Sciatic nerve (tissue), 2 donors: ENCODE measurements at regions not wholly inside any gene's neighbourhood (a gene's known extent, or its start where the extent isn't known, plus 50 kb on each side); places are given as distances from the start of the nearest gene placed in this dataset.
A peak's percentile ranks its signal among the peaks of the same experiment; 100 is the strongest.

Experiments
- ATAC-seq: fragments of 200-7000 bp; cut with Tn5 transposase; one replicate; pipeline ENCODE4 v1.9.1; 2020; ENCODE audit warnings: mild to moderate bottlenecking, moderate library complexity
- DNase-seq: peaks from one replicate; pipeline ENCODE4 v3.0.0-alpha.2; 2020; ENCODE audit warnings: low spot score
- intact Hi-C: fragments of 100-400 bp; cut with DNase I; formaldehyde crosslinking; loops from one replicate; pipeline ENCODE4 v1.14.2; 2022
- donor health status: DM: no; HTN: no; CAD: no.
- donor health status: DM: no; HTN: no; CAD: no.

- DNase-seq (no peak), ATAC-seq (no peak)
- intact Hi-C loops = no loop called here
Measured at GRCh38 chr2:109070290-109070689, 58.7 kb upstream of the SH3RF3 start.

- ATAC-seq = no peak
- no peak for DNase-seq
- intact Hi-C loops = no loop called here
Measured at GRCh38 chr2:109069331-109070194, 59.4 kb upstream of the SH3RF3 start.

GRCh38 chr2:109068811-109069210 is 60.2 kb upstream of the SH3RF3 start:
- ATAC-seq (no peak), DNase-seq (no peak)
- intact Hi-C loops = no loop called here

GRCh38 chr2:109067631-109068125 is 61.3 kb upstream of the SH3RF3 start:
- ATAC-seq (no peak), DNase-seq (no peak)

GRCh38 chr2:109066917-109067597 is 61.9 kb upstream of the SH3RF3 start:
- intact Hi-C loops = no loop called here
- DNase-seq (no peak), ATAC-seq (no peak)

More at GRCh38 chr2:109067631-109068125, 61.3 kb upstream of the SH3RF3 start:
- intact Hi-C loops = no loop called here

- intact Hi-C loops = no loop called here
- no peak for DNase-seq
Measured at GRCh38 chr2:109066501-109066900, 62.5 kb upstream of the SH3RF3 start.

GRCh38 chr2:109065391-109065734 is 63.6 kb upstream of the SH3RF3 start:
- ATAC-seq (peak; percentile 38), DNase-seq (no peak)
- intact Hi-C loops = no loop called here

More at GRCh38 chr2:109066501-109066900, 62.5 kb upstream of the SH3RF3 start:
- no peak for ATAC-seq

GRCh38 chr2:109064660-109065390 is 64.2 kb upstream of the SH3RF3 start:
- DNase-seq (no peak), ATAC-seq (no peak)
- intact Hi-C loops = no loop called here

GRCh38 chr2:109062859-109063700 is 65.9 kb upstream of the SH3RF3 start:
- ATAC-seq (no peak), DNase-seq (no peak)
- intact Hi-C loops = no loop called here

GRCh38 chr2:109062145-109062858 is 66.7 kb upstream of the SH3RF3 start:
- ATAC-seq (no peak), DNase-seq (no peak)
- intact Hi-C loops = no loop called here

- ATAC-seq (no peak), DNase-seq (no peak)
Measured at GRCh38 chr2:109061736-109062135, 67.3 kb upstream of the SH3RF3 start.

GRCh38 chr2:109060496-109060895 is 68.5 kb upstream of the SH3RF3 start:
- ATAC-seq (no peak), DNase-seq (no peak)
- intact Hi-C loops = no loop called here

More at GRCh38 chr2:109061736-109062135, 67.3 kb upstream of the SH3RF3 start:
- intact Hi-C loops = no loop called here

- no peak for ATAC-seq
- no peak for DNase-seq
- intact Hi-C loops = loop anchor here (5.0 kb wide), 1 partner anchor 1067 kb away; no protein-coding TSS in a partner anchor
Measured at GRCh38 chr2:109059474-109060165, 69.4 kb upstream of the SH3RF3 start.

GRCh38 chr2:109058802-109059201 is 69.8 kb upstream of the EDAR start:
- intact Hi-C loops = loop anchor here (5.0 kb wide), 1 partner anchor 1067 kb away; no protein-coding TSS in a partner anchor
- no peak for DNase-seq
- no peak for ATAC-seq

GRCh38 chr2:109058191-109058632 is 69.2 kb upstream of the EDAR start:
- no peak for DNase-seq
- intact Hi-C loops = loop anchor here (5.0 kb wide), 1 partner anchor 1066 kb away; no protein-coding TSS in a partner anchor
- ATAC-seq = no peak

GRCh38 chr2:109057686-109058085 is 68.7 kb upstream of the EDAR start:
- intact Hi-C loops = loop anchor here (5.0 kb wide), 1 partner anchor 1065 kb away; no protein-coding TSS in a partner anchor
- ATAC-seq = no peak
- DNase-seq = no peak

- DNase-seq = no peak
- intact Hi-C loops = loop anchor here (5.0 kb wide), 1 partner anchor 1063 kb away; no protein-coding TSS in a partner anchor
- no peak for ATAC-seq
Measured at GRCh38 chr2:109055435-109055834, 66.4 kb upstream of the EDAR start.
